ENCODE measurements at regions not wholly inside any gene's neighbourhood (a gene's known extent, or its start where the extent isn't known, plus 50 kb on each side); places are given as distances from the start of the nearest gene placed in this dataset.

- TF ChIP-seq CTCF (IDR thresholded peaks at IDR 0.05) (no peak), POLR2A (IDR thresholded peaks at IDR 0.05) (no peak)
These were observed 92.6 kb downstream of the UTRN start for GRCh38 chr6:144377586-144378210.

Measured in Peyer's patch (tissue), 4 donors.